Ovary (tissue), 7 donors: ENCODE measurements at regions not wholly inside any gene's neighbourhood (a gene's known extent, or its start where the extent isn't known, plus 50 kb on each side); places are given as distances from the start of the nearest gene placed in this dataset.

Experiments used
- DNase-seq, 5 donors: peaks; one replicate each; pipeline ENCODE4 v3.0.0-alpha.2; 2019 to 2020
- H3K27ac ChIP-seq, 2 donors: fragments of 200-600 bp; one replicate each; pipeline versions ENCODE4 v1.5.1 to v1.8.0; 2019 to 2022
- H3K27me3 ChIP-seq: fragments of 200-600 bp; one replicate; pipeline ENCODE4 v1.8.0; 2022
- H3K36me3 ChIP-seq: fragments of 200-600 bp; sonication (generic); one replicate; pipeline ENCODE4 v1.5.1; 2019
- H3K4me1 ChIP-seq: one replicate; pipeline ENCODE4 v1.8.1; 2013; ENCODE audit warnings: mild to moderate bottlenecking, moderate library complexity; ENCODE audit not compliant: insufficient read depth
- H3K4me3 ChIP-seq: fragments of 200-600 bp; sonication (generic); one replicate; pipeline ENCODE4 v1.5.1; 2017
- H3K9me3 ChIP-seq, 2 donors: fragments of 200-600 bp in 1 of 2; sonication (generic) in 1 of 2; one replicate each; pipeline versions ENCODE4 v1.5.1 to v1.8.1; 2013 to 2019; ENCODE audit warnings: mild to moderate bottlenecking in 1 of 2, moderate library complexity in 1 of 2
- CTCF ChIP-seq, 3 donors: fragments of 450-650 bp in 2 of 3; fragments of 200-600 bp in 1 of 3; IDR thresholded peaks; one replicate each; pipeline versions ENCODE4 v1.5.1 to v1.8.0; 2016 to 2022; ENCODE audit warnings: antibody characterized with exemption in 3 of 3, mild to moderate bottlenecking in 1 of 3
- EP300 ChIP-seq: sonication (generic); formaldehyde crosslinking; IDR thresholded peaks from one replicate; pipeline ENCODE4 v1.6.1; 2017; ENCODE audit warnings: antibody characterized with exemption
- POLR2A ChIP-seq: fragments of 450-650 bp; IDR thresholded peaks from one replicate; pipeline ENCODE4 v1.6.1; 2017; ENCODE audit warnings: antibody characterized with exemption, mild to moderate bottlenecking, moderate library complexity
- WGBS, 3 donors: extraction: QIAGEN DNeasy Blood & Tissue Kit in 1 of 3; methylation state at CpG; one replicate each; pipeline versions ENCODE4 v1.1.5 to v1.1.7; 2013 to 2017; 5-methylcytosine and 5-hydroxymethylcytosine counted together
- intact Hi-C, 4 donors: fragments of 100-400 bp; cut with DNase I; formaldehyde crosslinking; loops; one replicate each; pipeline versions ENCODE4 v1.11.0 to v1.15.1; 2022 to 2023
- donor health status: DM: no; HTN: no; CAD: no; lungs with moderate emphysema.
- donor health status: DM: no; HTN: no; CAD: no.
- donor health status: Bipolar disorder and iron deficiency.
- donor health status: DM: no; HTN: no; CAD: no.
- donor health status: DM: yes; HTN: yes; CAD: no.

- TF ChIP-seq POLR2A (no peak), EP300 (no peak), CTCF (IDR thresholded peaks at IDR 0.05) (no peak)
- no peak for DNase-seq
- WGBS, 3 donors: 83 to 96% (median 91%) methylated on average over 2 of the region's 2 CpGs
- Histone ChIP-seq H3K4me3 (no peak overlapping the region), H3K27ac (no peak overlapping the region), H3K9me3 (no peaks in the 10 kb centered on the region), H3K36me3 (no peaks in the 10 kb centered on the region), H3K27me3 (no peaks in the 10 kb centered on the region), H3K4me1 (no peaks in the 10 kb centered on the region)
- intact Hi-C loops: no loop called here
These were observed 205.7 kb upstream of the IGFBP3 start for GRCh38 chr7:46126675-46127300.

DNA sequence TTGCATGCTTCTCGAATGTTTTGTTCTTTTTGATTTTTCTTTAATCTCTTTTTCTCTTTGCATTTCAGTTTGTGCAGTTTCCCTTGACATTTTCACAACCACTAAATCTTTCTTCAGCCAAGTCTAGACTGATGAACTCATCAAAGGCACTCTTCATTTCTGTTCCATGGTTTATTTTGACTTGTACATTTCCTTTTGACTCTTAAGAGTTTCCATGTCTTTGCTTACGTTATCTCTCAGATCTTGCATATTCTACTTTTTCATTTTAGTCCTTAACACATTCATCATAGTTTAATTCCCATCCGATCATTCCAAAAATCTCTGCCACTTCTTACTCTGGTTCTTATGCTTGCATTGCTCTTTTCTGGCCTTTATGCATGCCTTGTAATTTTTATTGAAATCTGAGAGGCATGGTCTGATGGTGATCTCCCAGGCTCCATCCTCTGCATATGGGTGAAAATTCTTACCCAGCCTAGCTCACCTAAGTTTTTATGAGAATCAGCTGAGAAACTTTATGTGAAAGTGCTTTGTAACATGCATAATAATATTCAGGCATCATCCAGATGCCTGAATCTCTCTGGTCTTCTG, 202.8 kb upstream of the IGFBP3 start:
- H3K9me3 ChIP-seq: no peaks in the 10 kb centered on the region
- TF ChIP-seq EP300: no peak
- no peak for TF ChIP-seq POLR2A
- no peak for TF ChIP-seq CTCF (IDR thresholded peaks at IDR 0.05)
- H3K4me1 ChIP-seq: no peaks in the 10 kb centered on the region
- H3K36me3 ChIP-seq: no peaks in the 10 kb centered on the region
- H3K4me3 ChIP-seq: no peak overlapping the region
- WGBS, 3 donors: 91 to 94% (median 92%) methylated on average over 3 of the region's 3 CpGs
- no peaks in the 10 kb centered on the region for H3K27me3 ChIP-seq
- no peak overlapping the region for H3K27ac ChIP-seq
- DNase-seq: no peak
- intact Hi-C loops: no loop called here

DNA sequence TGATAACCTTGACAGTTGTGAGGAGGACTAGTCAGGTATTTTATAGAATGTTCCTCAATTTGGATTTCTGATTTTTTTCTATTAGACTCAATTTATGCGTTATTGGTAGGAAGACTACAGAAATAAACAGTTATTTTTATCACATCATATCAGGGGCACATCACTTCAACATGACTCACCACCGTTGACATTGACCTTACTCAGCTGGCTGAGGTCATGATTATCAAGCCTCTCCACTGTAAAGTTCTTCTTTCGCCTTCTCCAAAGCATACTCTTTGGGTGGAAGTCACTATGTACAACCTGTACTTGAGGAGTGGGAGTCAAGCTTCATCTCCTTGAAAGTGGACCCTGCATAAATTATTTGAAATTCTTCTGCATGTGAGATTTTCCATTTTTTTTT, 194.3 kb upstream of the IGFBP3 start:
- DNase-seq: no peak
- H3K4me1 ChIP-seq: no peaks in the 10 kb centered on the region
- no peaks in the 10 kb centered on the region for H3K36me3 ChIP-seq
- H3K9me3 ChIP-seq: no peaks in the 10 kb centered on the region
- WGBS, 3 donors: 64 to 73% (median 66%) methylated on average over 3 of the region's 3 CpGs
- no peak overlapping the region for H3K27ac ChIP-seq
- no peaks in the 10 kb centered on the region for H3K27me3 ChIP-seq
- no peak overlapping the region for H3K4me3 ChIP-seq
- intact Hi-C loops: no loop called here
- no peak for TF ChIP-seq CTCF (IDR thresholded peaks at IDR 0.05)
- no peak for TF ChIP-seq EP300
- TF ChIP-seq POLR2A: no peak

DNA sequence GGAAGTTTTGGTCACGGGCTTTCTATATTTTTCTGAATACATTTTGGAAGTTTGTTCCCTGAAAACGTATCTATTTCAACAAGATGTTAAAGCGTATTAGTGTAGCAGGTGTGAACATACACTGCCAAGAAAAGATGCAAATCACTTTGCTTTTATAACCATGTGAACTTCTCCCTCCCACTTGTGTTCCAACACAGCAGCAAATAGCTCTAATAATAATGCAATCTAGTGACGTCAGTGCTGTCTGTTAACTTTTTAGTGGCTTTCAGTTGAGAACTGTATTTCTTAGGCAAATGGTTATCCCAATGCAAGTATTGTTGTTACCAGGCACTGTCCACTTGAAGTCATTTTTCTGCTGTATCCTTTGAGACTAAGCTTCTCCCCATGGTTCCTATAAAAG, 188.4 kb upstream of the IGFBP3 start:
- Histone ChIP-seq H3K4me3 (no peak overlapping the region), H3K9me3 (no peaks in the 10 kb centered on the region), H3K27ac (no peak overlapping the region), H3K36me3 (no peaks in the 10 kb centered on the region), H3K27me3 (no peaks in the 10 kb centered on the region), H3K4me1 (no peaks in the 10 kb centered on the region)
- intact Hi-C loops: no loop called here
- DNase-seq: no peak
- TF ChIP-seq EP300 (no peak), POLR2A (no peak), CTCF (IDR thresholded peaks at IDR 0.05) (no peak)
- 73 to 76% (median 76%) methylated on average over 4 of the region's 4 CpGs for WGBS, 3 donors
